Kidney (tissue), 13 donors: ENCODE measurements at regions not wholly inside any gene's neighbourhood (a gene's known extent, or its start where the extent isn't known, plus 50 kb on each side); places are given as distances from the start of the nearest gene placed in this dataset.

Experiments used
- DNase-seq, 5 donors: peaks; one replicate each; pipeline ENCODE4 v3.0.0-alpha.2; 2013 to 2020
- FAIRE-seq: peaks from 2 replicates; lab custom pipeline; 2012; peaks lifted over from hg19 to GRCh38; lab: Jason Lieb, UNC
- H3K27ac ChIP-seq, 2 donors: one replicate each; pipeline ENCODE4 v1.7.0; 2013; ENCODE audit warnings: low read depth in 2 of 2, low read length in 2 of 2, inconsistent platforms in 1 of 2
- H3K27me3 ChIP-seq: one replicate; pipeline ENCODE4 v1.7.1; 2013; ENCODE audit warnings: low read length, inconsistent platforms; ENCODE audit not compliant: control insufficient read depth, insufficient read depth
- H3K36me3 ChIP-seq, 3 donors: one replicate each; pipeline versions ENCODE4 v1.7.0 to v1.7.1; 2013; ENCODE audit warnings: low read length in 3 of 3, control low read depth in 1 of 3, inconsistent platforms in 1 of 3; ENCODE audit not compliant: insufficient read depth in 3 of 3, control insufficient read depth in 2 of 3
- H3K4me1 ChIP-seq, 3 donors: one replicate each; pipeline versions ENCODE4 v1.7.0 to v1.7.1; 2013; ENCODE audit warnings: low read length in 3 of 3, inconsistent platforms in 1 of 3, low read depth in 1 of 3; ENCODE audit not compliant: control insufficient read depth in 2 of 3, insufficient read depth in 2 of 3
- H3K4me3 ChIP-seq, 3 donors: one replicate each; pipeline versions ENCODE4 v1.7.0 to v1.8.1; 2013; ENCODE audit warnings: low read length in 3 of 3, control low read depth in 1 of 3, inconsistent platforms in 1 of 3
- H3K9ac ChIP-seq, 3 donors: one replicate each; pipeline versions ENCODE4 v1.7.0 to v1.7.1; 2013; ENCODE audit warnings: low read length in 3 of 3, control low read depth in 1 of 3, inconsistent platforms in 1 of 3
- H3K9me3 ChIP-seq, 3 donors: one replicate each; pipeline versions ENCODE4 v1.7.0 to v1.7.1; 2013; ENCODE audit warnings: low read length in 3 of 3, control low read depth in 1 of 3, inconsistent platforms in 1 of 3; ENCODE audit not compliant: control insufficient read depth in 2 of 3, insufficient read depth in 1 of 3
- intact Hi-C: fragments of 100-400 bp; cut with DNase I; formaldehyde crosslinking; loops from one replicate; pipeline ENCODE4 v1.11.1; 2022
- TF ChIP-seq, protein P1 (sequence below): IDR thresholded peaks from 3 replicates; pipeline ENCODE4 v1.5.1; 2012; ENCODE audit warnings: mild to moderate bottlenecking, moderate library complexity, borderline replicate concordance; ENCODE audit not compliant: insufficient read depth; ENCODE audit errors: extremely low read depth
- donor health status: control.
- donor health status: control.
- donor health status: control.
- donor health status: control.
- donor health status: control.
- donor health status: DM: yes; HTN: yes; CAD: no.
- donor health status: Normal renal cell carcinoma (clear cell type).

DNA sequence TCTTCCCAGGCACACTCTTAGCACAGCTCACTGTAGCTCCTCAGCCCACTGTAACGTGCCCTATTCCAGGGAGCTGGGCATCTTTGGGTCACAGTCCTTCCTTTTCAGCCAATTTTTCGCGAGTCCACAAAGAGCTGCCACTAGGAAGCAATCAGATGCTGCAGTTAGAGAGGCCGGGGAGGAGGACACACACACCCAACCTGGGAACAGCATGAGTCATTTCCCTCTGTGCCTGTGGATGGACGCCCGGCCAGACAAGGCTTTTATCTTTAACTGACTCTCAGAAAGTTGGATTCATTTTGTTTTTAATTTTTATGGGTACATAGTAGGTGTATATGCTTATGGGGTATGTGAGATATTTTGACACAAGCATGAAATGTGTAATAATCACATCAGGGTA lies 918.6 kb downstream of the UQCRFS1 start:
- no peak for FAIRE-seq
- H3K4me3 ChIP-seq = no peak overlapping the region
- peaks cover 0 to 2% (median 0%) of the 10 kb centered on the region in 3 donors for H3K4me1 ChIP-seq
- H3K27ac ChIP-seq = no peak overlapping the region
- H3K9me3 ChIP-seq = no peaks in the 10 kb centered on the region
- no peaks in the 10 kb centered on the region for H3K27me3 ChIP-seq
- no peaks in the 10 kb centered on the region for H3K36me3 ChIP-seq
- no peak for DNase-seq
- no peak overlapping the region for H3K9ac ChIP-seq
- TF ChIP-seq, protein P1, sequence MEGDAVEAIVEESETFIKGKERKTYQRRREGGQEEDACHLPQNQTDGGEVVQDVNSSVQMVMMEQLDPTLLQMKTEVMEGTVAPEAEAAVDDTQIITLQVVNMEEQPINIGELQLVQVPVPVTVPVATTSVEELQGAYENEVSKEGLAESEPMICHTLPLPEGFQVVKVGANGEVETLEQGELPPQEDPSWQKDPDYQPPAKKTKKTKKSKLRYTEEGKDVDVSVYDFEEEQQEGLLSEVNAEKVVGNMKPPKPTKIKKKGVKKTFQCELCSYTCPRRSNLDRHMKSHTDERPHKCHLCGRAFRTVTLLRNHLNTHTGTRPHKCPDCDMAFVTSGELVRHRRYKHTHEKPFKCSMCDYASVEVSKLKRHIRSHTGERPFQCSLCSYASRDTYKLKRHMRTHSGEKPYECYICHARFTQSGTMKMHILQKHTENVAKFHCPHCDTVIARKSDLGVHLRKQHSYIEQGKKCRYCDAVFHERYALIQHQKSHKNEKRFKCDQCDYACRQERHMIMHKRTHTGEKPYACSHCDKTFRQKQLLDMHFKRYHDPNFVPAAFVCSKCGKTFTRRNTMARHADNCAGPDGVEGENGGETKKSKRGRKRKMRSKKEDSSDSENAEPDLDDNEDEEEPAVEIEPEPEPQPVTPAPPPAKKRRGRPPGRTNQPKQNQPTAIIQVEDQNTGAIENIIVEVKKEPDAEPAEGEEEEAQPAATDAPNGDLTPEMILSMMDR = no peak
- intact Hi-C loops = no loop called here

DNA sequence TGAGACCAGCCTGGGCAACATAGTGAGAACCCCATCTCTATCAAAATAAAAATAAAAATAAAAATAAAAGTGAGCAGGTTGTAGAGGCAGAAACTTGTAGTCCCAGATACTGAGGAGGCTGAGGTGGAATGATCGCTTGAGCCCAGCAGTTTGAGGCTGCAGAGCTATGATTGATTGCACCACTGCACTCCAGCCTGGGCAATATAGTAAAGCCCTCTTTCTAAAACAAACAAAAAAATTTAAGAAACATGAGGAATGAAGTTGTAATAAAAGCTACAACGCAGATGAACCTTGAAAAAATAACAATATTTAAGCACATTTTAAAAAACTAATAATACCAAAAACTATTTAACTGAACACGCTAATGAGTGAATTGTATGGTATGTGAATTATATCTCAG lies 919.3 kb downstream of the UQCRFS1 start:
- TF ChIP-seq, protein P1 = no peak
- Histone ChIP-seq H3K4me1 (peaks cover 0 to 6% (median 0%) of the 10 kb centered on the region in 3 donors), H3K27me3 (no peaks in the 10 kb centered on the region), H3K36me3 (no peaks in the 10 kb centered on the region), H3K4me3 (no peak overlapping the region), H3K9me3 (no peaks in the 10 kb centered on the region), H3K9ac (no peak overlapping the region), H3K27ac (no peak overlapping the region)
- intact Hi-C loops = no loop called here
- FAIRE-seq (no peak), DNase-seq (no peak)

DNA sequence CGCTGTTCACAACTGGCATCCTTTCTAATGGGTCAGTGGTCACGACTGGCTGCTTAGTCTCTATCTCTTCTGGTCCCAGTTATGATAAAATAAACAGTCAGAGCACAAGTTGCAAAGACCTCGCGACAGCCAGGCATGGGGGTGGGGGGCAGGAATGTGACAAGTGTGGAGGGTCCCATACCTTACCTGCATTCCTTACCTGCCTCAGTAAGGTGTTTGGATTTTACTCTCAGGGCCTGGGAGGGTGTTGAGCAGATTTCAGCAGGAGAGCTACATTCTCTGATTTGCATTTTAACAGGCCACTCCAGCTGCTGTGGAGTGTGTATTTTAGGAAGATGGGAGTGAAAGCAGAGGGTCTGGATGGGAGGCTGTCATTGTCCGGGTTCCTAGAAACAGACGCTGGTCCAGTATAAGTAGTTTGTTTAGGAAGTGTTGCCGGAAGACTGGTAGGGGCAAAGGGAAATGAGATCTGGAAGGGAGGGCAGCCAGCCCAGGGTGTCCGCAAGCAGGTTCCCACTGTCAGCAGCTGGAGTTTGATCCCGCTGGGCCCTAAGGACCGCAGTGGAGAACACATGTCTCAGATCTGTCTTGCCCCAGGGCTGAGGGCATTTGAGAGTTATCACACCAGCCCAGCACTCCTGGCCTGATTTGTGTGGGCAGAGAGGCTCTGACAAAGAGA lies 920.0 kb downstream of the UQCRFS1 start:
- FAIRE-seq = no peak
- Histone ChIP-seq H3K4me1 (peaks cover 0 to 10% (median 0%) of the 10 kb centered on the region in 3 donors), H3K27ac (no peak overlapping the region), H3K36me3 (no peaks in the 10 kb centered on the region), H3K9me3 (no peaks in the 10 kb centered on the region), H3K4me3 (no peak overlapping the region), H3K9ac (no peak overlapping the region), H3K27me3 (no peaks in the 10 kb centered on the region)
- TF ChIP-seq, protein P1 = no peak
- intact Hi-C loops = no loop called here
- DNase-seq = peak in 4 of 5 donors; percentile 47 to 62 (median 55)
